Coronary artery (tissue), 2 donors: ENCODE measurements at regions not wholly inside any gene's neighbourhood (a gene's known extent, or its start where the extent isn't known, plus 50 kb on each side); places are given as distances from the start of the nearest gene placed in this dataset.

Experiments used
- DNase-seq: peaks from one replicate; pipeline ENCODE4 v3.0.0-alpha.2; 2017; ENCODE audit warnings: low spot score
- H3K27ac ChIP-seq, 2 donors: fragments of 200-600 bp; sonication (generic); one replicate each; pipeline ENCODE4 v1.5.1; 2016 to 2019
- H3K4me3 ChIP-seq: fragments of 200-600 bp; sonication (generic); 2 replicates; pipeline ENCODE4 v1.5.1; 2016; ENCODE audit warnings: mild to moderate bottlenecking, moderate library complexity
- TF ChIP-seq, protein P1 (sequence below): fragments of 200-600 bp; sonication (generic); IDR thresholded peaks from one replicate; pipeline ENCODE4 v1.5.1; 2019; ENCODE audit warnings: antibody characterized with exemption

- Histone ChIP-seq H3K27ac (no peak overlapping the region), H3K4me3 (no peak overlapping the region)
- DNase-seq, result no peak
- TF ChIP-seq, protein P1, sequence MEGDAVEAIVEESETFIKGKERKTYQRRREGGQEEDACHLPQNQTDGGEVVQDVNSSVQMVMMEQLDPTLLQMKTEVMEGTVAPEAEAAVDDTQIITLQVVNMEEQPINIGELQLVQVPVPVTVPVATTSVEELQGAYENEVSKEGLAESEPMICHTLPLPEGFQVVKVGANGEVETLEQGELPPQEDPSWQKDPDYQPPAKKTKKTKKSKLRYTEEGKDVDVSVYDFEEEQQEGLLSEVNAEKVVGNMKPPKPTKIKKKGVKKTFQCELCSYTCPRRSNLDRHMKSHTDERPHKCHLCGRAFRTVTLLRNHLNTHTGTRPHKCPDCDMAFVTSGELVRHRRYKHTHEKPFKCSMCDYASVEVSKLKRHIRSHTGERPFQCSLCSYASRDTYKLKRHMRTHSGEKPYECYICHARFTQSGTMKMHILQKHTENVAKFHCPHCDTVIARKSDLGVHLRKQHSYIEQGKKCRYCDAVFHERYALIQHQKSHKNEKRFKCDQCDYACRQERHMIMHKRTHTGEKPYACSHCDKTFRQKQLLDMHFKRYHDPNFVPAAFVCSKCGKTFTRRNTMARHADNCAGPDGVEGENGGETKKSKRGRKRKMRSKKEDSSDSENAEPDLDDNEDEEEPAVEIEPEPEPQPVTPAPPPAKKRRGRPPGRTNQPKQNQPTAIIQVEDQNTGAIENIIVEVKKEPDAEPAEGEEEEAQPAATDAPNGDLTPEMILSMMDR, result no peak
Measured at GRCh38 chr7:115516341-115516740, 514.2 kb downstream of the TFEC start.

DNA sequence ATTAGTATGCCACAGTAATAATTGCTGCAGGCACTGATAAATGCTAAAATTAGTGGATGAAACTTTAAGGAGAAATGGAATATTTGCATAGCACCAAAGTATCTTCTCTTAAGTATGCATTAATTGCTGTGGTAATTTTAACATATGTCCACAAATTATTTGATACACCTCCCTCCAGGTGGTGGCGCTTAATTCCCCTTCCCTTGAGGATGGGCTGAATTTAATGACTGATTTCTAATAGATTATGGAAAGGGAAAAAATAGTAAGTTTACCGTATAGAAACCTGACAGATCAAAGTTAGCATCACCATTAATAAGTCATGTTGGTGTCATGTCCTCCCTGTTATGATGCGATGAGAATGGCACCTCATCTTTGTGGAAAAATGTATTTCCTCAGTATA is 519.2 kb downstream of the TFEC start:
- TF ChIP-seq, protein P1, result no peak
- Histone ChIP-seq H3K4me3 (no peak overlapping the region), H3K27ac (no peak overlapping the region)
- DNase-seq, result no peak

DNA sequence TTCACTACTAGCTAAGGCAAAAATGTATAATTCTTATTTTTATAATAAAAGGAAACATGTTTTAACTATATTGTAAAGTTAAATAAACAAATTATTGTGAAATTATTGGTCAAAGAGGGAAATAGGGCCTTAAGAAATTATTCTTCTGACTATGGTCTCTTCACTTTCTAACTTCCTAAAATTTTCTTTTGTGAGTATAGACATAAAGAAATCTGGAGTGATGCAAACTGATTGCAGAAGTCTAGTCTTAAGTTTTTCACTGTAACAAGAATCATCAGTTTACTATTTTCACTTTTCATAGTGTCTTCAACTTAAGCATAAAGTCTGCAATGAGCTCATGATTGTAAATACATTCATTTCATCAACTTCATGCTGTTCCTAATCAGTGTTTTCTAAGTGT is 525.4 kb downstream of the TFEC start:
- TF ChIP-seq, protein P1, result no peak
- DNase-seq, result no peak
- no peak overlapping the region for H3K27ac ChIP-seq
- no peak overlapping the region for H3K4me3 ChIP-seq

- TF ChIP-seq, protein P1, result no peak
- no peak for DNase-seq
- H3K27ac ChIP-seq, result no peak overlapping the region
- no peak overlapping the region for H3K4me3 ChIP-seq
Measured at GRCh38 chr7:115499956-115500355, 530.6 kb downstream of the TFEC start.

DNA sequence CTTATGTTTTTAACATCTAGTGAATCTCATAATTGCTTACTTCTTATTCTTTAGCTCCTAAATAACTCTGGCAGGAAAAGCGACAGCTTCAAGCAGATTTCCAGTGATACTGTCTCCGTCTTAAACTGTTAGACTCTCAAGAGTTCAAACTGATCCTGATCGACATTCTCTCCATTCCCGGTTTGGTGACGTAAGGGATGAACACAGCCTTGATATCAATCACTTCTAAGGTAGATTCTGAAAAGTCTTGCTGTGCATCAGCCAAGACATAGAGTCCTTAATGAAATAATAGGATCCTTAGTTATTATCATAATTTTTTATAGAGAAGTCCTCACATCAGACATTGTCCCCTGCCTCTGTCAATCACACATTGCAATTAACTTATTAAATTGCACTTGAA is 534.6 kb downstream of the TFEC start:
- H3K4me3 ChIP-seq, result no peak overlapping the region
- no peak overlapping the region for H3K27ac ChIP-seq
- no peak for DNase-seq
- TF ChIP-seq, protein P1, result no peak

- DNase-seq, result no peak
- TF ChIP-seq, protein P1, result no peak
- no peak overlapping the region for H3K4me3 ChIP-seq
- H3K27ac ChIP-seq, result no peak overlapping the region
Measured at GRCh38 chr7:115494529-115495147, 535.9 kb downstream of the TFEC start.

DNA sequence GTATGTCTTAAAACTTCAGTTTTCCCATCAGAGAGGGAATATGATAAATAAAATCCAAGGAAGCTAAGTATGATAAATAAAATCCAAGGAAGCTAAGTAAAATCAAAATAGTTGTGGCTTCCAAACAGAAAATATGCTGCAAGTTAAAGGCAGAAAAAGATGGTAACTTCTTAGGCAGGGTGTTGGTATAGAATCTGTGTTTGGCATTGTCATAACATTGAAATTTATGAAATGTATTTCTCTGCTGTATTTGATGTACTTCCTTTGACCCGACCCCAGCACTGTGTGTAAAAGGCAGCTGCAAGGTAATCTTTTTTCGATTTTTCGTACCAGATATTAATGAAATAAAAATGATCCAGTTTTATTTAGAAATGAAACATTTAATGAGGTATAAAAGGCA is 537.2 kb downstream of the TFEC start:
- no peak overlapping the region for H3K4me3 ChIP-seq
- TF ChIP-seq, protein P1, result no peak

More for the DNA sequence above, 537.2 kb downstream of the TFEC start:
- DNase-seq, result no peak
- no peak overlapping the region for H3K27ac ChIP-seq
